UCSD-AML1 (cell line): ENCODE measurements at regions not wholly inside any gene's neighbourhood (a gene's known extent, or its start where the extent isn't known, plus 50 kb on each side); places are given as distances from the start of the nearest gene placed in this dataset.
A peak's percentile ranks its signal among the peaks of the same experiment; 100 is the strongest.
"Not testable (repeated sequence)": the region's sequence is repeated elsewhere in the genome, so short reads cannot be mapped to it uniquely, and the experiment has no call there.

Experiments used
- DNase-seq: peaks from one replicate; lab custom pipeline; 2025; ENCODE audit not compliant: unreplicated experiment; lab: John Stamatoyannopoulos, UW

GRCh38 chr16:55015181-55015913 is 84.7 kb downstream of the IRX5 start:
- no peak for DNase-seq

- no peak for DNase-seq
Observed at GRCh38 chr16:55016515-55016914, 85.8 kb downstream of the IRX5 start.

GRCh38 chr16:55017321-55017720 is 86.7 kb downstream of the IRX5 start:
- DNase-seq = peak; percentile 35

GRCh38 chr16:55018881-55019280 is 88.2 kb downstream of the IRX5 start:
- no peak for DNase-seq

- DNase-seq = no peak
Observed at GRCh38 chr16:55019419-55020131, 88.9 kb downstream of the IRX5 start.

- DNase-seq = peak; percentile 79
Observed at GRCh38 chr16:55021595-55022475, 91.2 kb downstream of the IRX5 start.

GRCh38 chr16:55027260-55027659 is 96.6 kb downstream of the IRX5 start:
- DNase-seq = not testable (repeated sequence)

GRCh38 chr16:55029509-55029908 is 98.8 kb downstream of the IRX5 start:
- no peak for DNase-seq

- DNase-seq = no peak
Observed at GRCh38 chr16:55030944-55031343, 100.3 kb downstream of the IRX5 start.

GRCh38 chr16:55031481-55031880 is 100.8 kb downstream of the IRX5 start:
- DNase-seq = no peak

- no peak for DNase-seq
Observed at GRCh38 chr16:55033225-55034156, 102.8 kb downstream of the IRX5 start.

- peak; percentile 49 for DNase-seq
Observed at GRCh38 chr16:55035029-55035428, 104.4 kb downstream of the IRX5 start.

GRCh38 chr16:55035956-55036355 is 105.3 kb downstream of the IRX5 start:
- DNase-seq = no peak

GRCh38 chr16:55036371-55036821 is 105.7 kb downstream of the IRX5 start:
- no peak for DNase-seq

- DNase-seq = no peak
Observed at GRCh38 chr16:55037046-55037445, 106.4 kb downstream of the IRX5 start.

GRCh38 chr16:55037966-55038365 is 107.3 kb downstream of the IRX5 start:
- no peak for DNase-seq

- DNase-seq = no peak
Observed at GRCh38 chr16:55039042-55039441, 108.4 kb downstream of the IRX5 start.

GRCh38 chr16:55039511-55039910 is 108.8 kb downstream of the IRX5 start:
- no peak for DNase-seq

GRCh38 chr16:55039931-55040330 is 109.3 kb downstream of the IRX5 start:
- no peak for DNase-seq

- no peak for DNase-seq
Observed at GRCh38 chr16:55040366-55041086, 109.9 kb downstream of the IRX5 start.
